ENCODE measurements at regions not wholly inside any gene's neighbourhood (a gene's known extent, or its start where the extent isn't known, plus 50 kb on each side); places are given as distances from the start of the nearest gene placed in this dataset.

GRCh38 chr2:238793306-238793705 lies 54.6 kb upstream of the TWIST2 start:
- no peak for DNase-seq

- DNase-seq = no peak
These were observed 54.0 kb upstream of the TWIST2 start for GRCh38 chr2:238793801-238794449.

DNA sequence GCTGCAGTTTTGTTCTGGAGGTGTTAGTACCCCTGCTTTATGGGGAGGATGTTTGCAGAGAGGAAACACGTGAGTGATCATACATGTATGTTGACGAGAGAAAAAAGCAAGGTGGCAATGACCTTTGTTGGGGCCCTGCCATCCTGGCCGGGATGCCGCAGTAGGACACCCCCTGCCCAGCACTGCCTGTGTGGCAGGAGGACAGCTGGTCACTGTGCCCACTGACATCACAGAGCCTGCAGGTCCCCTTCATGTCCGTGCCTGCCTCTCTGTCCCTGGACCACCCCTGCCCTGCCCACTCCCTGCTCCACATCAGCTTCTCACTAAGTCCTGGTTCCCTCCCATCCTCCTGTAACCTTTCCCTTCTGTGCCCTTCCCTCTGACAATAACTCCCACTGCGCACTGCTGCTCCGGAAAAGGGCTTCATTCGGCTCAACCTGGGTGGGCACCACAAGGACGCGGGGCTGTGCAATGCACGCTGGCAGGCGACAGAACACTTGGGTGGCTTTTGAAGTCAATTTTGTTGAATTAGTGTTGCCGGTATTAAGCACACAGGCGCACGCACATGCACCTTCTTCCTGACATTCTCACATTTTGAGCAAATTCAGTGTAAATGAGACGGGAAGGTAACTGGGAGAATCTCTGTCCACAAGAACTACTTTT lies 51.5 kb upstream of the TWIST2 start:
- no peak for DNase-seq

DNA sequence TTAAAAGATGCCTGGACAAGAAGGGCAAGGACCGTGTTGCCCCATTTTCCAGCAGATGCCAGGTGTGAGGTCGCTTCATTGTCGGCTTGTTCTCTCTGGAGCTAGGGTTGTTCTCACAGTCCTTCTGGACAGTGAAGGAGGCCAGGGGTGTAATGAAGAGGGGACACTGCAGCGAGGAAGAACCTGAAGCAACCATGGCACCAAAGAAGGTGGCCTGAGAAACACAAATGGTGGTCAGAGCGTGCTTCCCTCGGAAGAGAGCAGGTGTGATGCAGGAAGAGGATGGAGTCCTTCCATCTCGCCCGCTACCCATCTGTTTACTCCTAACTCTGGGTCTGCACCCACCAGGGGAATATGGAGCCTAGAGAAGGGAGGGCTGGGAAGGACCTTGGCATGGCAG lies 50.3 kb upstream of the TWIST2 start:
- no peak for DNase-seq
